Activated CD8-positive, alpha-beta memory T cell treated with anti-CD3 and anti-CD28 coated beads for 24 hours (primary cell): ENCODE measurements at regions not wholly inside any gene's neighbourhood (a gene's known extent, or its start where the extent isn't known, plus 50 kb on each side); places are given as distances from the start of the nearest gene placed in this dataset.
"Not testable (repeated sequence)": the region's sequence is repeated elsewhere in the genome, so short reads cannot be mapped to it uniquely, and the experiment has no call there.

Source experiments
- DNase-seq: peaks from one replicate; pipeline ENCODE4 v3.0.0-alpha.2; 2020

GRCh38 chr20:50331469-50332363, 141.1 kb downstream of the CEBPB start:
- no peak for DNase-seq

- DNase-seq, result no peak
These were observed 141.9 kb downstream of the CEBPB start for GRCh38 chr20:50332491-50332980.

- DNase-seq, result no peak
These were observed 142.6 kb downstream of the CEBPB start for GRCh38 chr20:50333131-50333670.

GRCh38 chr20:50333812-50334211, 143.2 kb downstream of the CEBPB start:
- no peak for DNase-seq

GRCh38 chr20:50334512-50334911, 143.9 kb downstream of the CEBPB start:
- not testable (repeated sequence) for DNase-seq

GRCh38 chr20:50335105-50335504, 144.5 kb downstream of the CEBPB start:
- no peak for DNase-seq

- no peak for DNase-seq
These were observed 145.2 kb downstream of the CEBPB start for GRCh38 chr20:50335866-50336265.

- DNase-seq, result no peak
These were observed 146.0 kb downstream of the CEBPB start for GRCh38 chr20:50336661-50337060.

GRCh38 chr20:50337521-50338466, 147.2 kb downstream of the CEBPB start:
- DNase-seq, result no peak

GRCh38 chr20:50338479-50339391, 148.1 kb downstream of the CEBPB start:
- DNase-seq, result peak; percentile 82

GRCh38 chr20:50339466-50339901, 148.9 kb downstream of the CEBPB start:
- no peak for DNase-seq

GRCh38 chr20:50340541-50340940, 149.9 kb downstream of the CEBPB start:
- no peak for DNase-seq

GRCh38 chr20:50341050-50341449, 150.4 kb downstream of the CEBPB start:
- no peak for DNase-seq

- DNase-seq, result no peak
These were observed 151.4 kb downstream of the CEBPB start for GRCh38 chr20:50341880-50342637.

GRCh38 chr20:50342638-50343102, 152.0 kb downstream of the CEBPB start:
- no peak for DNase-seq

- no peak for DNase-seq
These were observed 152.5 kb downstream of the CEBPB start for GRCh38 chr20:50343125-50343489.

- no peak for DNase-seq
These were observed 153.0 kb downstream of the CEBPB start for GRCh38 chr20:50343490-50344179.

GRCh38 chr20:50344232-50345071, 153.8 kb downstream of the CEBPB start:
- no peak for DNase-seq

- DNase-seq, result no peak
These were observed 155.2 kb downstream of the CEBPB start for GRCh38 chr20:50345712-50346373.
